ENCODE measurements at regions not wholly inside any gene's neighbourhood (a gene's known extent, or its start where the extent isn't known, plus 50 kb on each side); places are given as distances from the start of the nearest gene placed in this dataset.

GRCh38 chr6:54535568-54535967, 227.3 kb downstream of the TINAG start:
- TF ChIP-seq, protein P1, sequence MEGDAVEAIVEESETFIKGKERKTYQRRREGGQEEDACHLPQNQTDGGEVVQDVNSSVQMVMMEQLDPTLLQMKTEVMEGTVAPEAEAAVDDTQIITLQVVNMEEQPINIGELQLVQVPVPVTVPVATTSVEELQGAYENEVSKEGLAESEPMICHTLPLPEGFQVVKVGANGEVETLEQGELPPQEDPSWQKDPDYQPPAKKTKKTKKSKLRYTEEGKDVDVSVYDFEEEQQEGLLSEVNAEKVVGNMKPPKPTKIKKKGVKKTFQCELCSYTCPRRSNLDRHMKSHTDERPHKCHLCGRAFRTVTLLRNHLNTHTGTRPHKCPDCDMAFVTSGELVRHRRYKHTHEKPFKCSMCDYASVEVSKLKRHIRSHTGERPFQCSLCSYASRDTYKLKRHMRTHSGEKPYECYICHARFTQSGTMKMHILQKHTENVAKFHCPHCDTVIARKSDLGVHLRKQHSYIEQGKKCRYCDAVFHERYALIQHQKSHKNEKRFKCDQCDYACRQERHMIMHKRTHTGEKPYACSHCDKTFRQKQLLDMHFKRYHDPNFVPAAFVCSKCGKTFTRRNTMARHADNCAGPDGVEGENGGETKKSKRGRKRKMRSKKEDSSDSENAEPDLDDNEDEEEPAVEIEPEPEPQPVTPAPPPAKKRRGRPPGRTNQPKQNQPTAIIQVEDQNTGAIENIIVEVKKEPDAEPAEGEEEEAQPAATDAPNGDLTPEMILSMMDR (IDR thresholded peaks at IDR 0.05; ENCODE audit: low read depth, low read length, poor library complexity, severe bottlenecking) = no peak
- no peak for TF ChIP-seq EZH2phosphoT487 (IDR thresholded peaks at IDR 0.05; ENCODE audit: borderline replicate concordance, low read length)

Data from DOHH2 (cell line).